ENCODE measurements at regions not wholly inside any gene's neighbourhood (a gene's known extent, or its start where the extent isn't known, plus 50 kb on each side); places are given as distances from the start of the nearest gene placed in this dataset.

DNA sequence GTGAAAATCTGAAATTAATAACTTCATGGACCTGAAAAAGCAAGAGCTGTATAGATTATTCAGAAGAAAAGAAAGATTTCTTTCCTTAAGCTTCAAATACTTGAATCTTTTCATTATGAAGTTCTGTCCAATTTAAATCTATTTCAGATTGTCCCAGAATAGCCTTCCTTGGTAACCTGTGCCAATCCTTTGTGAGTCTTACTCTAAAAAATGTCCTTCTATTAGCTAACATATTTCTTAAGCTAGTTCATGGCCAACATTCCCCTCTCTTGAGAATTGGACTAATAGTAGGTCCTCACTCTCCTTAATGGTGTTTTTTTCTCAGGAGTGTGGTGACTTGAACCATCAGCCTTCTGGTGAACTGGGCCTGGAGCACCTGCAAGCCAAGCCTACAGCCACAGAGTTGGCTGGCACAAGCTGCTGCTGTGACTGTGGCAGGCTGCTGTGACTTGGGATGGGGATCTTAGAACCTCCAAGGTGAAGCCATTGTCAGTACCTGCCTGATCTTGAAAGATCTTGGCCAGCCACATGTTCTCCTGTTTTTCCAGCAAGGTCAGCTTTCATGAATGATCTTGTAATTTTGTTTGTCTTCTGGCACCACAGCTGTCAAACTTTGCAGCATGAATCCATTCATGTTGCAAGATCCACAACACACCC lies 262.6 kb upstream of the MAP3K1 start:
- TF ChIP-seq SIN3A (IDR thresholded peaks at IDR 0.05; ENCODE audit: borderline replicate concordance, insufficient read depth, low read length) = no peak
- no peak for TF ChIP-seq POLR2AphosphoS5 (IDR thresholded peaks at IDR 0.05; ENCODE audit: low read depth, low read length)
- TF ChIP-seq, protein P1, sequence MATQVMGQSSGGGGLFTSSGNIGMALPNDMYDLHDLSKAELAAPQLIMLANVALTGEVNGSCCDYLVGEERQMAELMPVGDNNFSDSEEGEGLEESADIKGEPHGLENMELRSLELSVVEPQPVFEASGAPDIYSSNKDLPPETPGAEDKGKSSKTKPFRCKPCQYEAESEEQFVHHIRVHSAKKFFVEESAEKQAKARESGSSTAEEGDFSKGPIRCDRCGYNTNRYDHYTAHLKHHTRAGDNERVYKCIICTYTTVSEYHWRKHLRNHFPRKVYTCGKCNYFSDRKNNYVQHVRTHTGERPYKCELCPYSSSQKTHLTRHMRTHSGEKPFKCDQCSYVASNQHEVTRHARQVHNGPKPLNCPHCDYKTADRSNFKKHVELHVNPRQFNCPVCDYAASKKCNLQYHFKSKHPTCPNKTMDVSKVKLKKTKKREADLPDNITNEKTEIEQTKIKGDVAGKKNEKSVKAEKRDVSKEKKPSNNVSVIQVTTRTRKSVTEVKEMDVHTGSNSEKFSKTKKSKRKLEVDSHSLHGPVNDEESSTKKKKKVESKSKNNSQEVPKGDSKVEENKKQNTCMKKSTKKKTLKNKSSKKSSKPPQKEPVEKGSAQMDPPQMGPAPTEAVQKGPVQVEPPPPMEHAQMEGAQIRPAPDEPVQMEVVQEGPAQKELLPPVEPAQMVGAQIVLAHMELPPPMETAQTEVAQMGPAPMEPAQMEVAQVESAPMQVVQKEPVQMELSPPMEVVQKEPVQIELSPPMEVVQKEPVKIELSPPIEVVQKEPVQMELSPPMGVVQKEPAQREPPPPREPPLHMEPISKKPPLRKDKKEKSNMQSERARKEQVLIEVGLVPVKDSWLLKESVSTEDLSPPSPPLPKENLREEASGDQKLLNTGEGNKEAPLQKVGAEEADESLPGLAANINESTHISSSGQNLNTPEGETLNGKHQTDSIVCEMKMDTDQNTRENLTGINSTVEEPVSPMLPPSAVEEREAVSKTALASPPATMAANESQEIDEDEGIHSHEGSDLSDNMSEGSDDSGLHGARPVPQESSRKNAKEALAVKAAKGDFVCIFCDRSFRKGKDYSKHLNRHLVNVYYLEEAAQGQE (IDR thresholded peaks at IDR 0.05; ENCODE audit: insufficient read depth in 1 of 2, low read depth in 2 of 2, low read length in 2 of 2) = no peak
- no peak for TF ChIP-seq TAF1 (IDR thresholded peaks at IDR 0.05; ENCODE audit: borderline replicate concordance, insufficient read depth, low read length)
- TF ChIP-seq FOXP2 (optimal IDR thresholded peaks at IDR 0.05; ENCODE audit: borderline replicate concordance, extremely low read depth, extremely low read length, insufficient read depth) = no peak

All from PFSK-1 (cell line).